Omental fat pad (tissue), 3 donors: ENCODE measurements at regions not wholly inside any gene's neighbourhood (a gene's known extent, or its start where the extent isn't known, plus 50 kb on each side); places are given as distances from the start of the nearest gene placed in this dataset.

ENCODE experiments used
- ATAC-seq: fragments of 150-250 bp; one replicate; pipeline ENCODE4 v1.9.1; 2016; ENCODE audit warnings: mild to moderate bottlenecking, moderate library complexity; ENCODE audit not compliant: low FRiP score
- DNase-seq: peaks from one replicate; pipeline ENCODE4 v3.0.0-alpha.2; 2019; ENCODE audit warnings: low spot score
- CTCF ChIP-seq, 3 donors: fragments of 450-650 bp; IDR thresholded peaks; one replicate each; pipeline ENCODE4 v1.5.1; 2016 to 2017; ENCODE audit warnings: antibody characterized with exemption in 3 of 3, mild to moderate bottlenecking in 3 of 3, moderate library complexity in 2 of 3

GRCh38 chr10:78595269-78595619, 473.5 kb upstream of the ZMIZ1 start:
- no peak for DNase-seq
- no peak for TF ChIP-seq CTCF (IDR thresholded peaks at IDR 0.05)
- ATAC-seq: no peak

GRCh38 chr10:78596556-78596955, 472.2 kb upstream of the ZMIZ1 start:
- TF ChIP-seq CTCF (IDR thresholded peaks at IDR 0.05): no peak
- no peak for DNase-seq
- ATAC-seq: no peak

GRCh38 chr10:78597796-78598555, 470.8 kb upstream of the ZMIZ1 start:
- no peak for DNase-seq
- no peak for ATAC-seq
- TF ChIP-seq CTCF (IDR thresholded peaks at IDR 0.05): no peak

GRCh38 chr10:78599122-78599853, 469.5 kb upstream of the ZMIZ1 start:
- no peak for TF ChIP-seq CTCF (IDR thresholded peaks at IDR 0.05)
- ATAC-seq (no peak), DNase-seq (no peak)

- DNase-seq (no peak), ATAC-seq (no peak)
- no peak for TF ChIP-seq CTCF (IDR thresholded peaks at IDR 0.05)
Observed at GRCh38 chr10:78600121-78600665, 468.6 kb upstream of the ZMIZ1 start.

- TF ChIP-seq CTCF (IDR thresholded peaks at IDR 0.05): no peak
- ATAC-seq (no peak), DNase-seq (no peak)
Observed at GRCh38 chr10:78600740-78601139, 468.0 kb upstream of the ZMIZ1 start.
